AG10803 (cell line): ENCODE measurements at regions not wholly inside any gene's neighbourhood (a gene's known extent, or its start where the extent isn't known, plus 50 kb on each side); places are given as distances from the start of the nearest gene placed in this dataset.

Experiments
- DNase-seq: peaks from one replicate; pipeline ENCODE4 v3.0.0; 2010; ENCODE audit warnings: low read depth
- H3K4me3 ChIP-seq: 2 replicates; pipeline ENCODE4 v1.5.1; 2011; ENCODE audit warnings: mild to moderate bottlenecking, low read length, control low read depth
- CTCF ChIP-seq: conservative IDR thresholded peaks from 2 replicates; pipeline ENCODE4 v1.5.1; 2011; ENCODE audit warnings: mild to moderate bottlenecking, low read length, control low read depth, inconsistent platforms

GRCh38 chr6:170470734-170471133 is 82.4 kb downstream of the PSMB1 start:
- DNase-seq = no peak
- no peak for TF ChIP-seq CTCF
- no peak overlapping the region for H3K4me3 ChIP-seq

GRCh38 chr6:170464524-170464979 is 88.6 kb downstream of the PSMB1 start:
- no peak for TF ChIP-seq CTCF

GRCh38 chr6:170464080-170464479 is 89.0 kb downstream of the PSMB1 start:
- DNase-seq = no peak
- no peak overlapping the region for H3K4me3 ChIP-seq
- no peak for TF ChIP-seq CTCF

More at GRCh38 chr6:170464524-170464979, 88.6 kb downstream of the PSMB1 start:
- no peak for DNase-seq
- no peak overlapping the region for H3K4me3 ChIP-seq

- H3K4me3 ChIP-seq = no peak overlapping the region
- no peak for TF ChIP-seq CTCF
- no peak for DNase-seq
Measured at GRCh38 chr6:170463101-170463721, 89.9 kb downstream of the PSMB1 start.

GRCh38 chr6:170462366-170463020 is 90.6 kb downstream of the PSMB1 start:
- TF ChIP-seq CTCF = no peak
- no peak overlapping the region for H3K4me3 ChIP-seq
- no peak for DNase-seq

- DNase-seq = no peak
- H3K4me3 ChIP-seq = no peak overlapping the region
- no peak for TF ChIP-seq CTCF
Measured at GRCh38 chr6:170461556-170462365, 91.3 kb downstream of the PSMB1 start.
